H1 (cell line): ENCODE measurements at regions not wholly inside any gene's neighbourhood (a gene's known extent, or its start where the extent isn't known, plus 50 kb on each side); places are given as distances from the start of the nearest gene placed in this dataset.
A peak's percentile ranks its signal among the peaks of the same experiment; 100 is the strongest.

Source experiments
- CTCF ChIA-PET: fragments of 300-600 bp; sonication (Branson Sonifier 250); formaldehyde crosslinking; loops from one replicate; lab custom pipeline; 2021; ENCODE audit not compliant: partially characterized antibody; lab: Charles Lee
- POLR2A ChIA-PET: fragments of 300-600 bp; sonication (Branson Sonifier 250); formaldehyde crosslinking; loops from one replicate; lab custom pipeline; 2021; ENCODE audit warnings: inconsistent platforms; ENCODE audit not compliant: partially characterized antibody; lab: Charles Lee
- DNase-seq, 2 experiments: peaks; one replicate each; pipeline versions ENCODE4 v3.0.0 to v3.0.0-alpha.2; 2010 to 2022; ENCODE audit warnings: low spot score in 2 of 2, low read depth in 1 of 2, mixed read lengths in 1 of 2
- FAIRE-seq: peaks from 2 replicates; lab custom pipeline; 2011; peaks lifted over from hg19 to GRCh38; lab: Jason Lieb, UNC
- H2AFZ ChIP-seq: 2 replicates; pipeline ENCODE4 v1.8.1; 2012; ENCODE audit warnings: low read length, inconsistent platforms
- H2AK5ac ChIP-seq: 2 replicates; pipeline ENCODE4 v1.6.1; 2013; ENCODE audit warnings: low read depth, low read length
- H2BK120ac ChIP-seq: replicated peaks from 2 replicates; pipeline ENCODE3; 2013; ENCODE audit warnings: low read depth, low read length, inconsistent platforms
- H2BK12ac ChIP-seq: 2 replicates; pipeline ENCODE4 v1.6.1; 2013; ENCODE audit warnings: low read depth, low read length
- H2BK15ac ChIP-seq: 2 replicates; pipeline ENCODE4 v1.6.1; 2013; ENCODE audit warnings: low read length
- H2BK20ac ChIP-seq: 2 replicates; pipeline ENCODE4 v1.6.1; 2013; ENCODE audit warnings: low read length
- H2BK5ac ChIP-seq: 2 replicates; pipeline ENCODE4 v1.6.1; 2013; ENCODE audit warnings: low read depth, low read length
- H3K14ac ChIP-seq: 2 replicates; pipeline ENCODE4 v1.6.1; 2013; ENCODE audit warnings: inconsistent platforms; ENCODE audit not compliant: insufficient read length
- H3K18ac ChIP-seq: 2 replicates; pipeline ENCODE4 v1.6.1; 2013; ENCODE audit warnings: low read length; ENCODE audit errors: extremely low read depth
- H3K23ac ChIP-seq: 2 replicates; pipeline ENCODE4 v1.6.1; 2013; ENCODE audit warnings: inconsistent platforms; ENCODE audit not compliant: insufficient read length
- H3K23me2 ChIP-seq: 2 replicates; pipeline ENCODE4 v1.6.1; 2013; ENCODE audit warnings: low read depth, low read length
- H3K27ac ChIP-seq: 2 replicates; pipeline ENCODE4 v1.6.1; 2011; ENCODE audit warnings: low read depth, low read length, inconsistent platforms
- H3K27me3 ChIP-seq, 4 experiments: replicated peaks in 1 of 4; 1 replicate in 1 of 4; 2 replicates in 3 of 4; pipeline versions ENCODE4 v1.6.1 to v1.8.1; 2011 to 2013; ENCODE audit warnings: low read length in 3 of 4, mild to moderate bottlenecking in 3 of 4, inconsistent platforms in 2 of 4, mixed read lengths in 2 of 4, moderate library complexity in 1 of 4; ENCODE audit not compliant: control insufficient read depth in 3 of 4, insufficient read depth in 3 of 4; ENCODE audit errors: extremely low read depth in 1 of 4
- H3K36me3 ChIP-seq, 4 experiments: 2 replicates each; pipeline versions ENCODE4 v1.6.1 to v1.8.1; 2011 to 2013; ENCODE audit warnings: mild to moderate bottlenecking in 4 of 4, low read length in 3 of 4, moderate library complexity in 2 of 4, control low read depth in 1 of 4, inconsistent platforms in 1 of 4; ENCODE audit not compliant: insufficient read depth in 4 of 4, control insufficient read depth in 2 of 4
- H3K4ac ChIP-seq: replicated peaks from 2 replicates; pipeline ENCODE3; 2013; ENCODE audit warnings: low read length, low read depth, mixed read lengths, inconsistent platforms; ENCODE audit not compliant: insufficient read length
- H3K4me1 ChIP-seq, 4 experiments: replicated peaks in 1 of 4; 1 replicate in 1 of 4; 2 replicates in 3 of 4; pipeline versions ENCODE4 v1.6.1 to v1.8.1; 2011 to 2013; ENCODE audit warnings: low read length in 3 of 4, inconsistent platforms in 2 of 4, mixed read lengths in 1 of 4; ENCODE audit not compliant: insufficient read depth in 4 of 4, control insufficient read depth in 3 of 4
- H3K4me2 ChIP-seq, 2 experiments: 2 replicates each; pipeline versions ENCODE4 v1.6.1 to v1.8.1; 2011 to 2013; ENCODE audit warnings: low read depth in 2 of 2, low read length in 2 of 2, control low read depth in 1 of 2, inconsistent platforms in 1 of 2, mild to moderate bottlenecking in 1 of 2; ENCODE audit not compliant: insufficient read depth in 1 of 2
- H3K4me3 ChIP-seq, 4 experiments: fragments of 200-600, 300-600 bp in 1 of 4; sonication (generic), shearing (Covaris generic), sonication (Bioruptor Twin) in 1 of 4; 2 replicates each; pipeline versions ENCODE4 v1.5.1 to v1.8.1; 2011 to 2016; ENCODE audit warnings: low read length in 4 of 4, low read depth in 3 of 4, control low read depth in 2 of 4, inconsistent platforms in 2 of 4, mild to moderate bottlenecking in 2 of 4, mixed read lengths in 1 of 4, moderate library complexity in 1 of 4; ENCODE audit not compliant: insufficient read depth in 2 of 4; ENCODE audit errors: extremely low read depth in 1 of 4
- H3K56ac ChIP-seq: replicated peaks from 2 replicates; pipeline ENCODE3; 2013; ENCODE audit warnings: low read depth, mild to moderate bottlenecking, mixed read lengths, low read length, inconsistent platforms; ENCODE audit not compliant: insufficient read length
- H3K79me1 ChIP-seq: 2 replicates; pipeline ENCODE4 v1.6.1; 2013; ENCODE audit warnings: low read depth, low read length, control low read depth
- H3K79me2 ChIP-seq, 2 experiments: 2 replicates each; pipeline versions ENCODE4 v1.6.1 to v1.8.1; 2012 to 2013; ENCODE audit warnings: low read length in 2 of 2, mild to moderate bottlenecking in 2 of 2, inconsistent platforms in 1 of 2; ENCODE audit not compliant: insufficient read depth in 2 of 2, control insufficient read depth in 1 of 2
- H3K9ac ChIP-seq, 4 experiments: replicated peaks in 1 of 4; 1 replicate in 1 of 4; 2 replicates in 3 of 4; pipeline versions ENCODE4 v1.6.1 to v1.8.1; 2011 to 2013; ENCODE audit warnings: low read depth in 3 of 4, low read length in 3 of 4, control low read depth in 2 of 4, mild to moderate bottlenecking in 2 of 4, moderate library complexity in 2 of 4, inconsistent platforms in 1 of 4; ENCODE audit errors: extremely low read depth in 1 of 4
- H3K9me3 ChIP-seq, 2 experiments: 2 replicates each; pipeline versions ENCODE4 v1.6.1 to v1.8.1; 2012 to 2013; ENCODE audit warnings: mild to moderate bottlenecking in 2 of 2, moderate library complexity in 2 of 2, control low read depth in 1 of 2, inconsistent platforms in 1 of 2, low read depth in 1 of 2, low read length in 1 of 2, mixed read lengths in 1 of 2; ENCODE audit not compliant: insufficient read depth in 2 of 2
- H4K20me1 ChIP-seq, 2 experiments: replicated peaks in 1 of 2; 2 replicates each; pipeline versions ENCODE3 to v1.8.1; 2011 to 2013; ENCODE audit warnings: inconsistent platforms in 2 of 2, low read length in 2 of 2, mild to moderate bottlenecking in 1 of 2; ENCODE audit not compliant: insufficient read depth in 2 of 2, control insufficient read depth in 1 of 2
- H4K5ac ChIP-seq: 2 replicates; pipeline ENCODE4 v1.6.1; 2013; ENCODE audit warnings: low read length, low read depth, mixed read lengths, inconsistent platforms; ENCODE audit not compliant: insufficient read length
- H4K8ac ChIP-seq: 2 replicates; pipeline ENCODE4 v1.8.0; 2013; ENCODE audit warnings: mild to moderate bottlenecking, moderate library complexity, low read length, inconsistent platforms; ENCODE audit not compliant: insufficient read depth; ENCODE audit errors: extremely low read depth
- H4K91ac ChIP-seq: replicated peaks from 2 replicates; pipeline ENCODE3; 2013; ENCODE audit warnings: low read length, mixed read lengths, inconsistent platforms; ENCODE audit not compliant: insufficient read length
- BACH1 ChIP-seq: IDR thresholded peaks from 2 replicates; pipeline ENCODE4 v1.6.1; 2012; ENCODE audit warnings: low read length, improper control_type of control experiment
- E2F6 ChIP-seq: IDR thresholded peaks from 2 replicates; pipeline ENCODE4 v1.6.1; 2012; ENCODE audit warnings: inconsistent platforms
- FOSL1 ChIP-seq: IDR thresholded peaks from 2 replicates; pipeline ENCODE4 v1.6.1; 2011; ENCODE audit warnings: mild to moderate bottlenecking, low read depth, low read length, moderate library complexity; ENCODE audit not compliant: insufficient read depth
- KDM5A ChIP-seq: fragments of 200-600 bp; IDR thresholded peaks from 2 replicates; pipeline ENCODE4 v1.7.1; 2012; ENCODE audit warnings: mild to moderate bottlenecking, low read length, inconsistent platforms, mixed read lengths
- NRF1 ChIP-seq: IDR thresholded peaks from 2 replicates; pipeline ENCODE4 v1.6.1; 2011; ENCODE audit warnings: mild to moderate bottlenecking, low read depth, low read length, improper control_type of control experiment
- PHF8 ChIP-seq: fragments of 200-600 bp; sonication (generic); conservative IDR thresholded peaks from 2 replicates; pipeline ENCODE4 v1.7.1; 2012; ENCODE audit warnings: low read depth, mild to moderate bottlenecking, inconsistent platforms, low read length, moderate library complexity
- RAD21 ChIP-seq, 2 experiments: IDR thresholded peaks in 1 of 2; conservative IDR thresholded peaks in 1 of 2; 2 replicates each; pipeline ENCODE4 v1.6.1; 2011; ENCODE audit warnings: low read depth in 2 of 2, low read length in 2 of 2, improper control_type of control experiment in 1 of 2, inconsistent platforms in 1 of 2, mild to moderate bottlenecking in 1 of 2, moderate library complexity in 1 of 2
- SIX5 ChIP-seq: IDR thresholded peaks from 2 replicates; pipeline ENCODE4 v1.6.1; 2011; ENCODE audit warnings: mild to moderate bottlenecking, low read depth, low read length
- SRF ChIP-seq: IDR thresholded peaks from 2 replicates; pipeline ENCODE4 v1.6.1; 2011; ENCODE audit warnings: mild to moderate bottlenecking, low read depth, low read length, moderate library complexity
- SUZ12 ChIP-seq: fragments of 200-600 bp; sonication (generic); IDR thresholded peaks from 2 replicates; pipeline ENCODE4 v1.6.1; 2012; ENCODE audit warnings: mild to moderate bottlenecking, inconsistent platforms, low read length, moderate library complexity, mixed read lengths
- TEAD4 ChIP-seq: IDR thresholded peaks from 2 replicates; pipeline ENCODE4 v1.6.1; 2012; ENCODE audit warnings: low read depth, low read length, inconsistent platforms, mixed read lengths
- WGBS, 2 experiments: shearing (Covaris generic) in 1 of 2; methylation state at CpG; one replicate each; pipeline versions ENCODE4 v1.1.6 to v1.1.7; 2013 to 2015; ENCODE audit warnings: low lambda C conversion rate in 2 of 2, mixed read lengths in 2 of 2, inconsistent platforms in 1 of 2, low coverage in 1 of 2, missing lambda C conversion rate in 1 of 2; ENCODE audit not compliant: insufficient replicate concordance in 2 of 2, insufficient coverage in 1 of 2, insufficient read length in 1 of 2; ENCODE audit errors: extremely low coverage in 1 of 2, missing lambda C conversion rate in 1 of 2; 5-methylcytosine and 5-hydroxymethylcytosine counted together

DNA sequence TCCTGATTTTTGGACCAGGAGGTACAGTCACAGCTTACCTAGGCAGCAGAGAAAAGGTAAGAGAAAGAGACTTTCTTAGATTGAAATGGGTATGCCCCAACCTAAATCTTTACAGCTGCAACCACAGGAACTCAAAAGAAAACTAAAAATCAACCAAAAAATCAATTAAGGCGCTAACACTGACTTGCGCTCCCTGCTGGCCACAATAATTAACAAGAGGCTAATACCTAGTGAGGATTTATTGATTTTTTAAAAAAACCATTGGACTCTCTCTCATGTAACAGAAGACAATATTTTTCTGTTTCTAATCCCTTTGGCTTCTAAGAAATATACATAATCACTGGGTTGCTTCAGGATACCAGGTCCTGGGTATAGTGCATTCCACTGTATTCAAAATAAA is 153.9 kb upstream of the TENM3 start:
- Histone ChIP-seq H2BK15ac (no peak overlapping the region), H3K4ac (no peak overlapping the region), H3K27ac (no peak overlapping the region), H3K56ac (no peak overlapping the region), H2BK12ac (no peak overlapping the region), H2BK120ac (peak overlapping the region; percentile 85), H2BK5ac (peak overlapping the region; percentile 29; the same call in 1 of the 2 replicates), H2BK20ac (no peak overlapping the region), H3K79me2 (no peaks in the 10 kb centered on the region), H3K27me3 (no peaks in the 10 kb centered on the region), H3K4me1 (peaks cover 0 to 14% (median 3%) of the 10 kb centered on the region in 4 experiments; a peak in 3 of 7 replicates), H4K5ac (no peak overlapping the region), H3K79me1 (no peaks in the 10 kb centered on the region), H4K91ac (no peak overlapping the region), H3K18ac (peak overlapping the region; percentile 54; the same call in 1 of the 2 replicates), H2AK5ac (0 out of 2 replicates have a peak overlapping the region, but pooled peaks have one; percentile 15), H3K23ac (no peak overlapping the region), H4K20me1 (no peaks in the 10 kb centered on the region), H4K8ac (no peak overlapping the region), H3K9ac (no peak overlapping the region), H3K14ac (no peak overlapping the region), H3K36me3 (no peaks in the 10 kb centered on the region), H3K4me3 (no peak overlapping the region), H2AFZ (no peak overlapping the region), H3K23me2 (no peaks in the 10 kb centered on the region; the same call in 1 of the 2 replicates), H3K4me2 (no peak overlapping the region), H3K9me3 (no peaks in the 10 kb centered on the region)
- DNase-seq: peak in 1 of 2 experiments; percentile 50
- POLR2A ChIA-PET: no interaction called here
- CTCF ChIA-PET: interaction anchor here (0.6 to 2.9 kb wide), 25 partner anchors 8 to 491 kb away, joined by 3 to 16 read pairs (median 4); no protein-coding TSS in a partner anchor
- WGBS, 2 experiments: 12% methylated on average over 2 of the region's 2 CpGs; no CpG with 5 or more reads in 1 of the 2 experiments
- FAIRE-seq: no peak
- TF ChIP-seq E2F6 (no peak), BACH1 (no peak), TEAD4 (no peak), SIX5 (no peak), SRF (no peak), FOSL1 (no peak), RAD21 (IDR thresholded peaks at IDR 0.05 in 1 of 2, conservative IDR thresholded peaks at IDR 0.05 in 1 of 2; ENCODE audit: low read depth in 2 of 2, low read length in 2 of 2) (peak; percentile 55 to 66), SUZ12 (no peak), KDM5A (no peak), PHF8 (no peak), NRF1 (no peak)
